ENCODE measurements at regions not wholly inside any gene's neighbourhood (a gene's known extent, or its start where the extent isn't known, plus 50 kb on each side); places are given as distances from the start of the nearest gene placed in this dataset.
"Not testable (repeated sequence)": the region's sequence is repeated elsewhere in the genome, so short reads cannot be mapped to it uniquely, and the experiment has no call there.

DNA sequence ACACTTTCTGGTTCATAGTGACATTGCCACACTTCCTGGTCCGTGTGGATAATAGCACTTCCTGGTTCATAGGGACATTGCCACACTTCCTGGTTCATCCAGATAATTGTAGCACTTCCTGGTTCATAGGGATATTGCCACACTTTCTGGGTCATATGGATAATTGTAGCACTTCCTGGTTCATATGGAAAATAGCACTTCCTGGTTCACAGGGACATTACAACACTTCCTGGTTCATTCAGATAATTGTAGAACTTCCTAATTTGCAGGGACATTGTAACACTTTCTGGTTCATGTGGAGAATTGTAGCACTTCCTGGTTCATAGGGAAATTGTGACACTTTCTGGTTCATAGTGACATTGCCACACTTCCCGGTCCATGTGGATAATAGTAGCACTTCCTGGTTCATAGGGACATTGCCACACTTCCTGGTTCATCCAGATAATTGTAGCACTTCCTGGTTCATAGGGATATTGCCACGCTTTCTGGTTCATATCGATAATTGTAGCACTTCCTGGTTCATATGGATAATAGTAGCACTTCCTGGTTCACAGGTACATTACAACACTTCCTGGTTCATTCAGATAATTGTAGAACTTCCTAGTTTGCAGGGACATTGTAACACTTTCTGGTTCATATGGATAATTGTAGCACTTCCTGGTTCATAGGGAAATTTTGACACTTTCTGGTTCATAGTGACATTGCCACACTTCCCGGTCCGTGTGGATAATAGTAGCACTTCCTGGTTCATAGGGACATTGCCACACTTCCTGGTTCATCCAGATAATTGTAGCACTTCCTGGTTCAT, 60.0 kb upstream of the CD99 start:
- not testable (repeated sequence) for TF ChIP-seq EP300, CTCF (IDR thresholded peaks at IDR 0.05)

Measured in sigmoid colon (tissue), 4 donors.